Neural progenitor cell (in vitro differentiated cells): ENCODE measurements at regions not wholly inside any gene's neighbourhood (a gene's known extent, or its start where the extent isn't known, plus 50 kb on each side); places are given as distances from the start of the nearest gene placed in this dataset.

ENCODE experiments used
- EZH2 ChIP-seq: fragments of 200-600 bp; sonication (generic); IDR thresholded peaks from 2 replicates; pipeline ENCODE4 v1.6.1; 2017; ENCODE audit warnings: antibody characterized with exemption, mild to moderate bottlenecking, moderate library complexity
- EZH2phosphoT487 ChIP-seq: fragments of 200-600 bp; sonication (generic); IDR thresholded peaks from 2 replicates; pipeline ENCODE4 v1.6.1; 2017; ENCODE audit warnings: antibody characterized with exemption
- TF ChIP-seq, protein P1 (sequence below): fragments of 200-600 bp; sonication (generic); IDR thresholded peaks from 2 replicates; pipeline ENCODE4 v1.5.1; 2017; ENCODE audit warnings: antibody characterized with exemption, mild to moderate bottlenecking

DNA sequence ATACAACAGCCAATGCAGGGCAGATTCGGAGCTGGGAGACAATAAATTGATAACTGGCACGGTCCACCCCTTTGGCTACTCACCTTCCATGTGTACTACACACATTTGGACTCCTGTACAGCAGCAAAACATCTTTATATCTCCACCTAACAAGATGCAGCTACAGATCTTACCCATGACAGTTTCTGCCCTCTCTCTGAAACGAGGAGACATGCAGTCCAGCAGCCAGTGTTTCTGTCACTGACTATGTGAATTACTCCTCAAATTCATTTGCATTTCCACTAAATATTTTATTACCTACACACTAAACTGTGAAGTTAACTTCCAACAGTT, 58.7 kb upstream of the BEGAIN start:
- TF ChIP-seq, protein P1, sequence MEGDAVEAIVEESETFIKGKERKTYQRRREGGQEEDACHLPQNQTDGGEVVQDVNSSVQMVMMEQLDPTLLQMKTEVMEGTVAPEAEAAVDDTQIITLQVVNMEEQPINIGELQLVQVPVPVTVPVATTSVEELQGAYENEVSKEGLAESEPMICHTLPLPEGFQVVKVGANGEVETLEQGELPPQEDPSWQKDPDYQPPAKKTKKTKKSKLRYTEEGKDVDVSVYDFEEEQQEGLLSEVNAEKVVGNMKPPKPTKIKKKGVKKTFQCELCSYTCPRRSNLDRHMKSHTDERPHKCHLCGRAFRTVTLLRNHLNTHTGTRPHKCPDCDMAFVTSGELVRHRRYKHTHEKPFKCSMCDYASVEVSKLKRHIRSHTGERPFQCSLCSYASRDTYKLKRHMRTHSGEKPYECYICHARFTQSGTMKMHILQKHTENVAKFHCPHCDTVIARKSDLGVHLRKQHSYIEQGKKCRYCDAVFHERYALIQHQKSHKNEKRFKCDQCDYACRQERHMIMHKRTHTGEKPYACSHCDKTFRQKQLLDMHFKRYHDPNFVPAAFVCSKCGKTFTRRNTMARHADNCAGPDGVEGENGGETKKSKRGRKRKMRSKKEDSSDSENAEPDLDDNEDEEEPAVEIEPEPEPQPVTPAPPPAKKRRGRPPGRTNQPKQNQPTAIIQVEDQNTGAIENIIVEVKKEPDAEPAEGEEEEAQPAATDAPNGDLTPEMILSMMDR, result no peak
- TF ChIP-seq EZH2phosphoT487 (no peak), EZH2 (no peak)
